ENCODE measurements at regions not wholly inside any gene's neighbourhood (a gene's known extent, or its start where the extent isn't known, plus 50 kb on each side); places are given as distances from the start of the nearest gene placed in this dataset.

DNA sequence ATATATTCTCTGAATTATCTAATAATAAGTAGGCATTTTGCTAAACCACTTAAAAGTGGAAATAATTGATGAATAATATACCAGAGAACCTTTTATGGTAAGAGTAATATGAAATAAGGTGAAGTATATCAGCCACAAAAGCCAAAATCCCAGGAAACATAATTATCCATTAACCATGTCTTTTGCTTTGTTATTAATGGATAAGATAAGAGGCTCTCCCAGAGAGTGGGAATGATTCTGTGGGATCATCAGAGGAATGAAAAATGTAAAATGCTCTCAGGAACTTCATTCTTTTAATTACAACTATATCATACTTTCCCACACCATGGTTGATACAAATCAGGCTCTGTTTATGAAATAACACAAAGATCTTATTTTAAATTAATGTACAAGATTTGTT, 391.7 kb upstream of the FZD8 start:
- no peak overlapping the region for H3K9ac ChIP-seq (ENCODE audit: low read depth in 1 of 2, low read length in 2 of 2)
- no peak overlapping the region for H3K4me3 ChIP-seq (ENCODE audit: low read depth in 1 of 2, low read length in 2 of 2)
- no peaks in the 10 kb centered on the region for H3K4me1 ChIP-seq (ENCODE audit: control insufficient read depth in 1 of 2, insufficient read depth in 2 of 2, low read length in 2 of 2)
- no peak overlapping the region for H3K27ac ChIP-seq (ENCODE audit: low read depth, low read length)
- H3K27me3 ChIP-seq (ENCODE audit: control insufficient read depth in 1 of 2, insufficient read depth in 2 of 2, low read length in 2 of 2), result no peaks in the 10 kb centered on the region
- H3K36me3 ChIP-seq (ENCODE audit: control insufficient read depth in 1 of 2, insufficient read depth in 2 of 2, low read length in 2 of 2), result no peaks in the 10 kb centered on the region
- no peaks in the 10 kb centered on the region for H3K9me3 ChIP-seq (ENCODE audit: control insufficient read depth in 1 of 2, low read length in 2 of 2)

DNA sequence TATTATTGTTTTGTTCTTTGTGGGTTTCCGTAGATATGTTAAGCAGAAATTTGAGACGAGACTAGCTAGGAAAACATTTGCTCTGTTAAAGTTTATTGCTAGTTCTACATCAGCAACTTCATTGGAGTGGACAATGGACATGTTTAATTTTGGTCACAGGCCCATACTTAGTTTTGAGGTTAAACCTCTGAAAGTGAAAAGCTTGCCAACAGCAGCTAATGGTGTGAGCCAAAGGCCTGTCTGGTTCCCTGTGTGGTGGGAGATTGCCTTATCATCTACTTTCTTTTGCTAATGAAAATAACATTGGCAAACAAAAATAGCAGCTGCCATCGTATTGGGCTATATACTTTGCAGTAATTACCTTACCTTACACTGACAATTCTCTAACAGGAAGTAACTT, 388.4 kb upstream of the FZD8 start:
- Histone ChIP-seq H3K27ac (ENCODE audit: low read depth, low read length) (no peak overlapping the region), H3K36me3 (ENCODE audit: control insufficient read depth in 1 of 2, insufficient read depth in 2 of 2, low read length in 2 of 2) (no peaks in the 10 kb centered on the region), H3K4me1 (ENCODE audit: control insufficient read depth in 1 of 2, insufficient read depth in 2 of 2, low read length in 2 of 2) (no peaks in the 10 kb centered on the region), H3K9me3 (ENCODE audit: control insufficient read depth in 1 of 2, low read length in 2 of 2) (peaks cover 2 to 6% of the 10 kb centered on the region in 2 donors), H3K27me3 (ENCODE audit: control insufficient read depth in 1 of 2, insufficient read depth in 2 of 2, low read length in 2 of 2) (no peaks in the 10 kb centered on the region), H3K9ac (ENCODE audit: low read depth in 1 of 2, low read length in 2 of 2) (no peak overlapping the region), H3K4me3 (ENCODE audit: low read depth in 1 of 2, low read length in 2 of 2) (no peak overlapping the region)

DNA sequence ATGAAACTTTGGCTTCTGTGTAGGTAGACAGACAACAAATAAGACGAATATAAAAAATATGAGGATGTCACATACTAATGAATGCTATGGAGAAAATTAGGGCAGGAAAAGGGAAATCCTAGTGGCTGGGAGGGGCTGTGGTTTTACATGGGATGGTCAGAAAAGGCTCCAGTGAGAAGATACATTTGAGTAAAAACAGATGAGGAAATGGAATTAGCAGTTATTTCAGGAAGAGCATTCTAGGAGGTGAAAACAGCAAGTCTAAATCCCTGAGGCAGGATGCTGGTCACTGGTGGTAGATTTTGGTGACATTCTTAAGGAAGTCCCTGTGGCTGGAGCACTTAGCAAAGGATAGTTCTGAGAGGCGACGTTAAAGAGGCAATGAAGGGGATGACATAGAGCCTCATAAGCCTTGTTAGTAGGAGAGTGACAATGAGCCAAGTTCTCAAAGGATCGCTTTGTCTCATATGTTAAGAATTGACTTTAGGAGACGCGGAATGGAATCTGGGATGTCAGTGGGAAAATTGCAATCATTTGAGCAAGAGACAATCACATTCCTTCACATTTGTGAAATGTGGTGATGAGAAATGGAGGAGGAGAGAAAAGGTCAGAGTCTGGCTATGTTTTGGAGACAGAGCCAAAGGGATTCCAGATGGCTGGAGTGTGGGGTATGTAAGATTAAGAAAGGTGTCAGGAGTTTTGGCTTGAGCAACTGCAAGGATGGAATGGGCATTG, 384.7 kb upstream of the FZD8 start:
- Histone ChIP-seq H3K27ac (ENCODE audit: low read depth, low read length) (no peak overlapping the region), H3K36me3 (ENCODE audit: control insufficient read depth in 1 of 2, insufficient read depth in 2 of 2, low read length in 2 of 2) (no peaks in the 10 kb centered on the region), H3K27me3 (ENCODE audit: control insufficient read depth in 1 of 2, insufficient read depth in 2 of 2, low read length in 2 of 2) (no peaks in the 10 kb centered on the region), H3K9me3 (ENCODE audit: control insufficient read depth in 1 of 2, low read length in 2 of 2) (peaks cover 4 to 11% of the 10 kb centered on the region in 2 donors), H3K4me1 (ENCODE audit: control insufficient read depth in 1 of 2, insufficient read depth in 2 of 2, low read length in 2 of 2) (no peaks in the 10 kb centered on the region), H3K9ac (ENCODE audit: low read depth in 1 of 2, low read length in 2 of 2) (no peak overlapping the region), H3K4me3 (ENCODE audit: low read depth in 1 of 2, low read length in 2 of 2) (no peak overlapping the region)

DNA sequence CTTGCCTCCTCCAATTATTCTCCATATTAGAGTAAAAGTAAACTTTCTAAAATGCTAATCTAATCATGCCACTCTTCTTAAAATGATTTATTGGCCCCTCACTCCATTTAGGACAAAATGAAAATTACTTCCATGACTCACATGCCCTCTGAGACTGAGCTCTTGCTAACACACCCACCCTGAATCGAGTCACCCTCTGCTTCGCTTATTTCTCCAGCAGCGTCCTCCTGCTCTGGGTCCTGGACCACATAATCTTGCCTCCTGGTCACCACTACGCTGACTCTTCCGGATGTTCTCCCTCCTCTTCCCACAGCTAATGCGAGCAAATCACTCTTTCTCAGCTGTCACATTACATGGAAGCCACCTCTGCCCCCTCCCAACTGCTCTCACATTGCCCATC, 384.0 kb upstream of the FZD8 start:
- no peaks in the 10 kb centered on the region for H3K36me3 ChIP-seq (ENCODE audit: control insufficient read depth in 1 of 2, insufficient read depth in 2 of 2, low read length in 2 of 2)
- peaks cover 4 to 11% of the 10 kb centered on the region in 2 donors for H3K9me3 ChIP-seq (ENCODE audit: control insufficient read depth in 1 of 2, low read length in 2 of 2)
- no peak overlapping the region for H3K4me3 ChIP-seq (ENCODE audit: low read depth in 1 of 2, low read length in 2 of 2)
- H3K27me3 ChIP-seq (ENCODE audit: control insufficient read depth in 1 of 2, insufficient read depth in 2 of 2, low read length in 2 of 2), result no peaks in the 10 kb centered on the region
- H3K9ac ChIP-seq (ENCODE audit: low read depth in 1 of 2, low read length in 2 of 2), result no peak overlapping the region
- H3K4me1 ChIP-seq (ENCODE audit: control insufficient read depth in 1 of 2, insufficient read depth in 2 of 2, low read length in 2 of 2), result no peaks in the 10 kb centered on the region
- H3K27ac ChIP-seq (ENCODE audit: low read depth, low read length), result no peak overlapping the region

DNA sequence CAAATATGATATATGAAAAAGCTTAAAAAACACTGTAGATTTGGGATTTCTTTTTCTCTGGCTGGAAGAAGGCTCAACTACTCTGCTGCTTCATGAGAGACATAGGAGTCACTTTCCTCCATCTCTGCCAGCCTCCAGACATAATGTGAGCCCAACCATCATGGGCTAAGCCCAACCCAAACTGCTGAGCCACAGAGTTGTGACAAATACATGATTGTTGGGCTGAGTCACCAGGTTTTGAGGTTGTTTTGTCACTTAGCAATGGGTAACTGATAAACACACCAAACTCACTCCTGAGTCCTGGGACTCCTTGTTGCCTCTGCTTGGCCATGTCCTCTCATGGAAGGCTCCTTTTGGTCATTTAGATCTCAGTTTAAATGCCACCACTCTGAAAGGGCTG, 381.8 kb upstream of the FZD8 start:
- H3K9me3 ChIP-seq (ENCODE audit: control insufficient read depth in 1 of 2, low read length in 2 of 2), result peaks cover 4 to 21% of the 10 kb centered on the region in 2 donors
- no peaks in the 10 kb centered on the region for H3K27me3 ChIP-seq (ENCODE audit: control insufficient read depth in 1 of 2, insufficient read depth in 2 of 2, low read length in 2 of 2)
- no peaks in the 10 kb centered on the region for H3K36me3 ChIP-seq (ENCODE audit: control insufficient read depth in 1 of 2, insufficient read depth in 2 of 2, low read length in 2 of 2)
- H3K27ac ChIP-seq (ENCODE audit: low read depth, low read length), result no peak overlapping the region
- no peaks in the 10 kb centered on the region for H3K4me1 ChIP-seq (ENCODE audit: control insufficient read depth in 1 of 2, insufficient read depth in 2 of 2, low read length in 2 of 2)
- no peak overlapping the region for H3K4me3 ChIP-seq (ENCODE audit: low read depth in 1 of 2, low read length in 2 of 2)
- H3K9ac ChIP-seq (ENCODE audit: low read depth in 1 of 2, low read length in 2 of 2), result no peak overlapping the region

DNA sequence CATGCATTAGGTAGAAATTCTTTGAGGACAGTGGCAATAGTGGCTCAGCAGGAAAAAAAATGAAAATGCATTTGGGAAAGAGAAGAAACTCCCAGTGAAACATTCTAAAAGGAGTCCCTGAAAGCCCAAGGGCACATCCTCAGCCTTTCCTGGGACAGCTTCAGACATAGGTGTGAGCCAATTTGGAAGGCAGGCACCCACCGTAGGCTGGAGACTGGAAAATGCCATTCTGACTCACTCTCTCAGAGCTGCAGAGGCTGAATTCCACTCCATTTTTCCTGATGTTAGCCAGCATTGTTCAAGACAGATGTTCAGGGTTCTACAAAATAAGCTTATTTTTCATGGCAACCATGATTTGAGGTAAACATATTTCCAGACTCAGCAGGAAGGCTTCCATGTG, 379.0 kb upstream of the FZD8 start:
- Histone ChIP-seq H3K4me1 (ENCODE audit: control insufficient read depth in 1 of 2, insufficient read depth in 2 of 2, low read length in 2 of 2) (no peaks in the 10 kb centered on the region), H3K9me3 (ENCODE audit: control insufficient read depth in 1 of 2, low read length in 2 of 2) (peaks cover 3 to 15% of the 10 kb centered on the region in 2 donors), H3K9ac (ENCODE audit: low read depth in 1 of 2, low read length in 2 of 2) (no peak overlapping the region), H3K27ac (ENCODE audit: low read depth, low read length) (no peak overlapping the region), H3K36me3 (ENCODE audit: control insufficient read depth in 1 of 2, insufficient read depth in 2 of 2, low read length in 2 of 2) (no peaks in the 10 kb centered on the region), H3K27me3 (ENCODE audit: control insufficient read depth in 1 of 2, insufficient read depth in 2 of 2, low read length in 2 of 2) (no peaks in the 10 kb centered on the region), H3K4me3 (ENCODE audit: low read depth in 1 of 2, low read length in 2 of 2) (no peak overlapping the region)

DNA sequence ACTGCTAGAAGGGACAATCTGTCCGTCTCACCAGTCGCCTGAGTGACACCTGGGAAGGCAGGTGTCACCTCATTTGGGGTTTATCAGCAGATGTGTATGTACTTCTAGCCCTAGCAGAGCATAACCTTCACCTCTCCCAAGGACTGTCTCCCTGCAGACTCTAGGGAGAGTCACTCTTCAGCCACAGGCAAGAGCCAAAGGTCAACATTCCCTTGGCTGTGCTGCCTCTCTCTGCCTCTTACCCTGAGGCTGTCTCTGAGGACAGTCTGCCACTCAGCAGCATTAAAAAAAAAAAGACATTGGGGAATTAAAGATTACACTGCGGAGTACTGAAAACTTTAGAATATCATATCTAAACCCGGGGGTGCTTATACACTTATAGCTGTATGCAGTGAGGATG, 377.7 kb upstream of the FZD8 start:
- Histone ChIP-seq H3K4me3 (ENCODE audit: low read depth in 1 of 2, low read length in 2 of 2) (no peak overlapping the region), H3K27me3 (ENCODE audit: control insufficient read depth in 1 of 2, insufficient read depth in 2 of 2, low read length in 2 of 2) (no peaks in the 10 kb centered on the region), H3K9me3 (ENCODE audit: control insufficient read depth in 1 of 2, low read length in 2 of 2) (peaks cover 2 to 15% of the 10 kb centered on the region in 2 donors), H3K36me3 (ENCODE audit: control insufficient read depth in 1 of 2, insufficient read depth in 2 of 2, low read length in 2 of 2) (no peaks in the 10 kb centered on the region), H3K9ac (ENCODE audit: low read depth in 1 of 2, low read length in 2 of 2) (no peak overlapping the region), H3K4me1 (ENCODE audit: control insufficient read depth in 1 of 2, insufficient read depth in 2 of 2, low read length in 2 of 2) (no peaks in the 10 kb centered on the region), H3K27ac (ENCODE audit: low read depth, low read length) (no peak overlapping the region)

DNA sequence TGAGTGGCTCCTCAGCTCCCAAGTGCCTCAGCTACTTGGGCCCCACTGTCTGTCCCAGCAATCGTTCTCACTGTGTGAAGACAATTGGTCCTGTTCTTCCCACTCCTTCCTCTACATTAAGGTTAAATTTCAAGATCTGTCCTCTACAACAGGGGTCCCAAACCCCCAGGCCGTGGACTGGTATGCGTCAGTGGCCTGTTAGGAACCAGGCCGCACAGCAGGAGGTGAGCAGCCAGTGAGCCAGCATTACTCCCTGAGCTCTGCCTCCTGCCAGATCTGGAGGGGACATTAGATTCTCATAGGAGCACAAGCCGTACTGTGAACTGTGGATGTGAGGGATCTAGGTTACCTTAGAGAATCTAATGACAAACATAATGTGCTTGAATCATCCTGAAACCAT, 376.9 kb upstream of the FZD8 start:
- peaks cover 2 to 15% of the 10 kb centered on the region in 2 donors for H3K9me3 ChIP-seq (ENCODE audit: control insufficient read depth in 1 of 2, low read length in 2 of 2)
- no peak overlapping the region for H3K4me3 ChIP-seq (ENCODE audit: low read depth in 1 of 2, low read length in 2 of 2)
- no peak overlapping the region for H3K9ac ChIP-seq (ENCODE audit: low read depth in 1 of 2, low read length in 2 of 2)
- no peak overlapping the region for H3K27ac ChIP-seq (ENCODE audit: low read depth, low read length)
- H3K4me1 ChIP-seq (ENCODE audit: control insufficient read depth in 1 of 2, insufficient read depth in 2 of 2, low read length in 2 of 2), result no peaks in the 10 kb centered on the region
- no peaks in the 10 kb centered on the region for H3K36me3 ChIP-seq (ENCODE audit: control insufficient read depth in 1 of 2, insufficient read depth in 2 of 2, low read length in 2 of 2)
- H3K27me3 ChIP-seq (ENCODE audit: control insufficient read depth in 1 of 2, insufficient read depth in 2 of 2, low read length in 2 of 2), result no peaks in the 10 kb centered on the region

DNA sequence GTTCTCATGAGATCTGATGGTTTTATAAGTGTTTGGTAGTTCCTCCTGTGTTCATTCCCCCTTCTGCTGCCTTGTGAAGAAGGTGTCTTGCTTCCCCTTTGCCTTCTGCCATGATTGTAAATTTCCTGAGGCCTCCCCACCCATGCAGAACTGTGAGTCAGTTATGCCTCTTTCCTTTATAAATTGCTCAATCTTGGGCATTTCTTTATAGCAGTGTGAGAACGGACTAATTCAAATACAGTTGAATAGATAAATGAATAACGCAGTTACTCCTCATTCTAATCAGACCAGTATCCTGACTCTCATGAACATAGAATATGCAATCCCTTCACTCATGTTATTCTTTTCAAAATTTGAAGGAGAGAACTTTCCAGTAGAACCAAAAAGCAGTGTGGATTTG, 375.0 kb upstream of the FZD8 start:
- Histone ChIP-seq H3K27ac (ENCODE audit: low read depth, low read length) (no peak overlapping the region), H3K4me3 (ENCODE audit: low read depth in 1 of 2, low read length in 2 of 2) (no peak overlapping the region), H3K4me1 (ENCODE audit: control insufficient read depth in 1 of 2, insufficient read depth in 2 of 2, low read length in 2 of 2) (no peaks in the 10 kb centered on the region), H3K36me3 (ENCODE audit: control insufficient read depth in 1 of 2, insufficient read depth in 2 of 2, low read length in 2 of 2) (no peaks in the 10 kb centered on the region), H3K9me3 (ENCODE audit: control insufficient read depth in 1 of 2, low read length in 2 of 2) (peaks cover 0 to 10% of the 10 kb centered on the region in 2 donors), H3K9ac (ENCODE audit: low read depth in 1 of 2, low read length in 2 of 2) (no peak overlapping the region), H3K27me3 (ENCODE audit: control insufficient read depth in 1 of 2, insufficient read depth in 2 of 2, low read length in 2 of 2) (no peaks in the 10 kb centered on the region)

DNA sequence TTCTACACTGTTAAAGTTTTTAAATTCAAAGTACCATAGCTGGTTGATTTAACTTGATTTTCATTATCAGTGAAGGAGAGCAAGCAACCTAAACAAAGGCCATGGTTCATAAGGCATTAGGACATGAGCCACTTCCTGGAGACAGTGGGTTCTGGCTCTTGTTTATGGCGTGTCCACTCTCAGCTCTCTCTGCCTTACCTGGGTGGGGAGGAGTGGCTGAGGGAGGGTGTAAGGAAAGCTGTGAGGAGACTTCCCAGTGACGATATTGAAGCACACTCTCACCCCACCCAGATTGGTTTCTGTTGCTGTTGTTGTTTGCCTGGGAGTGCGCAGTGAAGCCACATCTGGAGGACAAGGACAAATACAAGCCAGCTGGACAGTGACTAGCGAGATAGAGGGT, 365.3 kb upstream of the FZD8 start:
- Histone ChIP-seq H3K27ac (ENCODE audit: low read depth, low read length) (no peak overlapping the region), H3K36me3 (ENCODE audit: control insufficient read depth in 1 of 2, insufficient read depth in 2 of 2, low read length in 2 of 2) (no peaks in the 10 kb centered on the region), H3K9me3 (ENCODE audit: control insufficient read depth in 1 of 2, low read length in 2 of 2) (peaks cover 4 to 12% of the 10 kb centered on the region in 2 donors), H3K4me3 (ENCODE audit: low read depth in 1 of 2, low read length in 2 of 2) (no peak overlapping the region), H3K9ac (ENCODE audit: low read depth in 1 of 2, low read length in 2 of 2) (no peak overlapping the region), H3K27me3 (ENCODE audit: control insufficient read depth in 1 of 2, insufficient read depth in 2 of 2, low read length in 2 of 2) (no peaks in the 10 kb centered on the region), H3K4me1 (ENCODE audit: control insufficient read depth in 1 of 2, insufficient read depth in 2 of 2, low read length in 2 of 2) (no peaks in the 10 kb centered on the region)
